HCT116 (cell line): ENCODE measurements at regions not wholly inside any gene's neighbourhood (a gene's known extent, or its start where the extent isn't known, plus 50 kb on each side); places are given as distances from the start of the nearest gene placed in this dataset.

ENCODE experiments used
- ATAC-seq: fragments of 200-7000 bp; cut with Tn5 transposase; 2 replicates; pipeline ENCODE4 v1.9.1; 2020; ENCODE audit warnings: mild to moderate bottlenecking, moderate library complexity
- BruUV-seq: library from RNA; stranded (reverse); fragments of 400-500 nt; replicated peaks from 2 replicates; lab custom pipeline; 2021; lab: Mats Ljungman, UMichigan
- CTCF ChIA-PET: fragments of 300-600 bp; sonication (Branson Sonifier 250); formaldehyde crosslinking; loops from one replicate; lab custom pipeline; 2021; ENCODE audit warnings: antibody characterized with exemption; lab: Charles Lee
- POLR2A ChIA-PET: fragments of 300-600, 350-600 bp; sonication (Branson Sonifier 250); formaldehyde crosslinking; loops from one replicate; lab custom pipeline; 2021; ENCODE audit warnings: antibody characterized with exemption; lab: Charles Lee
- RAD21 ChIA-PET, 2 experiments: fragments of 300-600 bp; sonication (Branson Sonifier 250); formaldehyde crosslinking; loops; one replicate each; lab custom pipeline; 2023; ENCODE audit warnings: low total read pairs in 2 of 2; ENCODE audit not compliant: uncharacterized antibody in 2 of 2, unreplicated experiment in 2 of 2, low non-redundant PET in 1 of 2; lab: Charles Lee
- DNase-seq: peaks from one replicate; pipeline ENCODE4 v3.0.0-alpha.2; 2010; ENCODE audit warnings: low read depth, low spot score
- H2AFZ ChIP-seq: fragments of 200-600 bp; shearing (Covaris generic), sonication (generic); 2 replicates; pipeline ENCODE4 v1.6.1; 2017; ENCODE audit warnings: low read depth, mixed run types, mixed read lengths, antibody characterized with exemption, low read length; ENCODE audit not compliant: poor library complexity, severe bottlenecking
- H3K27ac ChIP-seq: 2 replicates; pipeline ENCODE4 v1.5.1; 2012; ENCODE audit warnings: low read depth, low read length
- H3K27me3 ChIP-seq: fragments of 200-600 bp; sonication (generic); 2 replicates; pipeline ENCODE4 v1.6.1; 2016; ENCODE audit warnings: mixed run types, low read length, mixed read lengths; ENCODE audit not compliant: insufficient read depth
- H3K36me3 ChIP-seq, 2 experiments: fragments of 200-500 bp in 1 of 2; fragments of 200-600 bp in 1 of 2; sonication (Bioruptor generic) in 1 of 2; sonication (generic) in 1 of 2; 2 replicates each; pipeline versions ENCODE4 v1.5.1 to v1.6.1; 2014 to 2016; ENCODE audit warnings: low read length in 2 of 2, inconsistent platforms in 1 of 2, mixed read lengths in 1 of 2, mixed run types in 1 of 2; ENCODE audit not compliant: insufficient read depth in 2 of 2, control insufficient read depth in 1 of 2
- H3K4me1 ChIP-seq, 2 experiments: fragments of 200-600 bp in 1 of 2; sonication (generic) in 1 of 2; 2 replicates each; pipeline versions ENCODE4 v1.5.1 to v1.6.1; 2012 to 2017; ENCODE audit warnings: low read length in 2 of 2, inconsistent platforms in 1 of 2, mild to moderate bottlenecking in 1 of 2, mixed read lengths in 1 of 2, mixed run types in 1 of 2, moderate library complexity in 1 of 2; ENCODE audit not compliant: insufficient read depth in 2 of 2, control insufficient read depth in 1 of 2
- H3K4me2 ChIP-seq: fragments of 200-600 bp; sonication (generic); 2 replicates; pipeline ENCODE4 v1.6.1; 2017; ENCODE audit warnings: mixed run types, low read length, mixed read lengths
- H3K4me3 ChIP-seq, 2 experiments: fragments of 200-600 bp in 1 of 2; sonication (generic) in 1 of 2; replicated peaks in 1 of 2; 2 replicates each; pipeline ENCODE4 v1.5.1; 2011 to 2016; ENCODE audit warnings: low read length in 2 of 2, control low read depth in 1 of 2, low read depth in 1 of 2, mild to moderate bottlenecking in 1 of 2, mixed read lengths in 1 of 2, mixed run types in 1 of 2
- H3K79me2 ChIP-seq: fragments of 200-600 bp; sonication (generic); 2 replicates; pipeline ENCODE4 v1.6.1; 2017; ENCODE audit warnings: mild to moderate bottlenecking, mixed run types, low read length, moderate library complexity, mixed read lengths; ENCODE audit not compliant: insufficient read depth
- H3K9ac ChIP-seq: fragments of 200-600 bp; sonication (generic); 2 replicates; pipeline ENCODE4 v1.6.1; 2016; ENCODE audit warnings: low read length, mixed read lengths
- H3K9me2 ChIP-seq: fragments of 200-600 bp; sonication (generic), shearing (Covaris generic); 2 replicates; pipeline ENCODE4 v1.6.1; 2017; ENCODE audit warnings: mixed run types, mild to moderate bottlenecking, moderate library complexity; ENCODE audit not compliant: insufficient read depth
- H3K9me3 ChIP-seq, 2 experiments: fragments of 200-500 bp in 1 of 2; fragments of 200-600 bp in 1 of 2; sonication (Bioruptor generic) in 1 of 2; sonication (generic) in 1 of 2; 2 replicates each; pipeline ENCODE4 v1.6.1; 2014 to 2017; ENCODE audit warnings: low read length in 2 of 2, mixed read lengths in 2 of 2, inconsistent platforms in 1 of 2, low read depth in 1 of 2, mild to moderate bottlenecking in 1 of 2, mixed run types in 1 of 2, moderate library complexity in 1 of 2; ENCODE audit not compliant: control insufficient read depth in 1 of 2, insufficient read depth in 1 of 2
- H4K20me1 ChIP-seq: fragments of 200-600 bp; sonication (generic), shearing (Covaris generic); 2 replicates; pipeline ENCODE4 v1.6.1; 2017; ENCODE audit warnings: mixed run types, mild to moderate bottlenecking, moderate library complexity; ENCODE audit not compliant: insufficient read depth
- EZH2phosphoT487 ChIP-seq: fragments of 200-600 bp; IDR thresholded peaks from 2 replicates; pipeline ENCODE4 v1.6.1; 2018; ENCODE audit warnings: antibody characterized with exemption, borderline replicate concordance
- JUND ChIP-seq: IDR thresholded peaks from 2 replicates; pipeline ENCODE4 v1.6.1; 2012
- POLR2A ChIP-seq: IDR thresholded peaks from 2 replicates; pipeline ENCODE4 v1.7.0; 2011; ENCODE audit warnings: borderline replicate concordance; ENCODE audit not compliant: insufficient read depth, insufficient read length; ENCODE audit errors: extremely low read depth
- POLR2AphosphoS5 ChIP-seq: IDR thresholded peaks from 2 replicates; pipeline ENCODE4 v1.6.1; 2011; ENCODE audit warnings: mild to moderate bottlenecking, low read depth, low read length, moderate library complexity
- RAD21 ChIP-seq: IDR thresholded peaks from 2 replicates; pipeline ENCODE4 v1.6.1; 2012; ENCODE audit warnings: low read depth, mild to moderate bottlenecking
- SIN3A ChIP-seq: IDR thresholded peaks from 2 replicates; pipeline ENCODE4 v1.6.1; 2012; ENCODE audit warnings: low read depth
- SP1 ChIP-seq: IDR thresholded peaks from 2 replicates; pipeline ENCODE4 v1.6.1; 2012; ENCODE audit warnings: low read depth
- SRF ChIP-seq: IDR thresholded peaks from 2 replicates; pipeline ENCODE4 v1.6.1; 2012; ENCODE audit warnings: low read depth
- TCF7L2 ChIP-seq: IDR thresholded peaks from 2 replicates; pipeline ENCODE4 v1.7.0; 2011; ENCODE audit warnings: borderline replicate concordance, inconsistent platforms; ENCODE audit not compliant: insufficient read depth, insufficient read length; ENCODE audit errors: extremely low read depth
- YY1 ChIP-seq: IDR thresholded peaks from 2 replicates; pipeline ENCODE4 v1.6.1; 2011; ENCODE audit warnings: low read length, low read depth, moderate library complexity, mild to moderate bottlenecking; ENCODE audit not compliant: insufficient replicate concordance; ENCODE audit errors: extremely low read depth
- intact Hi-C: fragments of 100-400 bp; cut with micrococcal nuclease; formaldehyde crosslinking; loops from 2 replicates; pipeline ENCODE4 v1.10.0; 2022

DNA sequence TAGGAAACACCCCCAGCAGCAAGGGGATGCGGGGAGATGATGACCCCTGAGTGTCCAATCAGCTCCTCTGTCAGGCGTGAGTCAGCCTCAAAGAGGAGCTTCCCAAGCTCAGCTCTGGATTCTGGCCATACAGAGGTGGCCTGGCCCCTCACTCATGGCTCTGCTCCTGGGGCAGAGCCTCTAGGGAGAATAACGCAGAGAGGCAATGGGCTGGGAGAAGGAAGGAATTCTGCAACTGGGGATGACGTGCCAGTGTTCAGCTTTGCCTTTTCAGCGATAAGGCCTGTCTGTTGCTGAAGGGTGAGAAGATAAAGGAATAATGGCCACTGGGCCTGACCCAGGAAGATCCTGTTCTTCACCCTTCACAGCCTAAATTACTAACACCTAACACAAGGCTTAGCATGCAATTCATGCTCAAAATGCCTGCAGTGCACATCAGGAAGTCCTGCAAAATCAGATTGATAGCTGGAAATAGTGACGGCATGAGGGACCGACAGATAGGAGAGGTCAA is 92.2 kb downstream of the TBX19 start:
- H3K79me2 ChIP-seq: no peaks in the 10 kb centered on the region
- H4K20me1 ChIP-seq: no peaks in the 10 kb centered on the region
- H3K4me3 ChIP-seq: no peak overlapping the region
- H3K9ac ChIP-seq: no peak overlapping the region
- ChIA-PET POLR2A (no interaction called here), RAD21 (interaction anchor here in 1 of 2 experiments (0.9 kb wide), 1 partner anchor 30 kb away, joined by 3 read pairs; no protein-coding TSS in a partner anchor), CTCF (interaction anchor here (1.3 kb wide), 1 partner anchor 26 kb away, joined by 3 read pairs; no protein-coding TSS in a partner anchor)
- no peak overlapping the region for H3K4me2 ChIP-seq
- no peaks in the 10 kb centered on the region for H3K36me3 ChIP-seq
- H3K4me1 ChIP-seq: peaks cover 0 to 4% of the 10 kb centered on the region in 2 experiments; a peak in 1 of 4 replicates
- no TSS peak for BruUV-seq
- no peak overlapping the region for H2AFZ ChIP-seq
- ATAC-seq (no peak), DNase-seq (no peak)
- intact Hi-C loops: no loop called here
- H3K9me2 ChIP-seq: no peaks in the 10 kb centered on the region
- H3K27ac ChIP-seq: no peak overlapping the region
- no peaks in the 10 kb centered on the region for H3K27me3 ChIP-seq
- no peak for TF ChIP-seq POLR2AphosphoS5
- no peak for TF ChIP-seq YY1
- TF ChIP-seq RAD21: no peak
- TF ChIP-seq JUND: no peak
- TF ChIP-seq EZH2phosphoT487: no peak
- TF ChIP-seq TCF7L2: no peak
- no peak for TF ChIP-seq SIN3A
- TF ChIP-seq SRF: no peak
- TF ChIP-seq SP1: no peak
- H3K9me3 ChIP-seq: no peaks in the 10 kb centered on the region

DNA sequence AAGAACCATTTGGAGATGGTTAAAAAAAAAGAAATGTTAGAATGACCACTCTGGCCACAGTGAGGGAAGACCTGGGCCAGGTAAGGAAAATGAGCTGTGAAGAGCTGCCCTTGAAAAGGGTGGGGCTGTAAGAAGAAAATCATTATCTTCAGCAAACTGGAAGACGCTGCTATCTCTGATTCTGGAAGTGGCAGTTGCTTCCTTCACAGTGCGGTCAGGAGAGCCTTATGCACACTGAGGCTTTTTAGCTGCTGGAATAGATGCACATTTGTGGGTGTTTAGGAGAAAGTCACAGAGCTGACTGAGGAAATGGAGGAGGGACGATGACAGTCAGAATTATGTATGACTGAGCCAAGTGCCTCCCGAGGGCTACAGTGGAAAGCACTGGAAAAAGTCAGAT is 91.6 kb downstream of the TBX19 start:
- H3K27me3 ChIP-seq: no peaks in the 10 kb centered on the region
- no peak for TF ChIP-seq POLR2A
- H3K4me1 ChIP-seq: peaks cover 0 to 8% of the 10 kb centered on the region in 2 experiments; a peak in 1 of 4 replicates
- H3K9me3 ChIP-seq: no peaks in the 10 kb centered on the region
- no peaks in the 10 kb centered on the region for H3K9me2 ChIP-seq
- H3K79me2 ChIP-seq: no peaks in the 10 kb centered on the region
- no peak overlapping the region for H3K4me2 ChIP-seq
- no peaks in the 10 kb centered on the region for H4K20me1 ChIP-seq
- DNase-seq (no peak), ATAC-seq (no peak)
- H3K9ac ChIP-seq: no peak overlapping the region
- no peak overlapping the region for H3K4me3 ChIP-seq
- no peak overlapping the region for H2AFZ ChIP-seq
- RAD21 ChIA-PET: interaction anchor here in 1 of 2 experiments (0.9 kb wide), 1 partner anchor 29 kb away, joined by 3 read pairs; no protein-coding TSS in a partner anchor
- no peak overlapping the region for H3K27ac ChIP-seq
- POLR2A ChIA-PET: no interaction called here
- intact Hi-C loops: no loop called here
- BruUV-seq: no TSS peak
- CTCF ChIA-PET: interaction anchor here (1.3 kb wide), 1 partner anchor 25 kb away, joined by 3 read pairs; no protein-coding TSS in a partner anchor
- no peaks in the 10 kb centered on the region for H3K36me3 ChIP-seq
